Sigmoid colon (tissue), 6 donors: ENCODE measurements at regions not wholly inside any gene's neighbourhood (a gene's known extent, or its start where the extent isn't known, plus 50 kb on each side); places are given as distances from the start of the nearest gene placed in this dataset.

Experiments used
- DNase-seq: peaks from one replicate; pipeline ENCODE4 v3.0.0-alpha.2; 2019
- H3K27ac ChIP-seq, 4 donors: fragments of 200-600 bp; sonication (generic); one replicate each; pipeline ENCODE4 v1.5.1; 2016 to 2019; ENCODE audit warnings: mild to moderate bottlenecking in 1 of 4
- H3K27me3 ChIP-seq, 3 donors: fragments of 200-600 bp; sonication (generic); one replicate each; pipeline ENCODE4 v1.5.1; 2019; ENCODE audit warnings: mild to moderate bottlenecking in 1 of 3
- H3K36me3 ChIP-seq, 4 donors: fragments of 200-600 bp; sonication (generic); one replicate each; pipeline ENCODE4 v1.5.1; 2016 to 2019
- H3K4me1 ChIP-seq, 4 donors: fragments of 200-600 bp; sonication (generic); one replicate each; pipeline ENCODE4 v1.5.1; 2017 to 2019
- H3K4me3 ChIP-seq, 4 donors: fragments of 200-600 bp; sonication (generic); one replicate each; pipeline ENCODE4 v1.5.1; 2017 to 2019; ENCODE audit warnings: mild to moderate bottlenecking in 2 of 4, moderate library complexity in 1 of 4
- H3K9me3 ChIP-seq, 4 donors: fragments of 200-600 bp in 3 of 4; sonication (generic) in 3 of 4; one replicate each; pipeline versions ENCODE4 v1.5.1 to v1.6.1; 2013 to 2019
- CTCF ChIP-seq, 4 experiments: fragments of 450-650 bp in 3 of 4; fragments of 200-600 bp in 1 of 4; IDR thresholded peaks; one replicate each; pipeline ENCODE4 v1.5.1; 2016 to 2019; ENCODE audit warnings: antibody characterized with exemption in 4 of 4, mild to moderate bottlenecking in 3 of 4, moderate library complexity in 2 of 4
- EP300 ChIP-seq, 4 donors: sonication (generic); formaldehyde crosslinking; IDR thresholded peaks; one replicate each; pipeline ENCODE4 v1.6.1; 2017; ENCODE audit warnings: antibody characterized with exemption in 4 of 4
- POLR2A ChIP-seq, 2 donors: fragments of 450-650 bp; IDR thresholded peaks; one replicate each; pipeline ENCODE4 v1.6.1; 2016; ENCODE audit warnings: antibody characterized with exemption in 2 of 2, mild to moderate bottlenecking in 2 of 2, moderate library complexity in 2 of 2
- POLR2AphosphoS5 ChIP-seq, 4 donors: sonication (generic); formaldehyde crosslinking; IDR thresholded peaks; one replicate each; pipeline ENCODE4 v1.6.1; 2017; ENCODE audit warnings: antibody characterized with exemption in 4 of 4
- WGBS, 2 donors: extraction: QIAGEN DNeasy Blood & Tissue Kit; methylation state at CpG; one replicate each; pipeline ENCODE4 v1.1.7; 2013; 5-methylcytosine and 5-hydroxymethylcytosine counted together
- intact Hi-C: fragments of 100-400 bp; cut with DNase I; formaldehyde crosslinking; loops from one replicate; pipeline ENCODE4 v1.15.1; 2023
- donor health status: healthy with polysubstance abuse.
- donor health status: healthy.

- WGBS, 2 donors = 91 to 96% methylated on average over 2 of the region's 2 CpGs
- Histone ChIP-seq H3K27ac (no peak overlapping the region), H3K27me3 (no peaks in the 10 kb centered on the region), H3K4me1 (peaks cover 0 to 8% (median 0%) of the 10 kb centered on the region in 4 donors), H3K4me3 (no peak overlapping the region), H3K9me3 (peaks cover 0 to 5% (median 0%) of the 10 kb centered on the region in 4 donors), H3K36me3 (no peaks in the 10 kb centered on the region)
- no peak for DNase-seq
- intact Hi-C loops = no loop called here
- TF ChIP-seq EP300 (IDR thresholded peaks at IDR 0.05) (no peak), POLR2AphosphoS5 (IDR thresholded peaks at IDR 0.05) (no peak), POLR2A (IDR thresholded peaks at IDR 0.05) (no peak), CTCF (IDR thresholded peaks at IDR 0.05) (no peak)
Measured at GRCh38 chr10:6364283-6364682, 161.6 kb downstream of the PFKFB3 start.

GRCh38 chr10:6364893-6365292 is 162.2 kb downstream of the PFKFB3 start:
- DNase-seq = no peak
- peaks cover 0 to 5% (median 0%) of the 10 kb centered on the region in 4 donors for H3K9me3 ChIP-seq
- 74 to 81% methylated on average over 3 of the region's 3 CpGs for WGBS, 2 donors
- intact Hi-C loops = no loop called here
- H3K4me3 ChIP-seq = no peak overlapping the region
- TF ChIP-seq CTCF (IDR thresholded peaks at IDR 0.05) (no peak), POLR2A (IDR thresholded peaks at IDR 0.05) (no peak), EP300 (IDR thresholded peaks at IDR 0.05) (no peak), POLR2AphosphoS5 (IDR thresholded peaks at IDR 0.05) (no peak)
- peaks cover 0 to 8% (median 0%) of the 10 kb centered on the region in 4 donors for H3K4me1 ChIP-seq
- no peaks in the 10 kb centered on the region for H3K27me3 ChIP-seq
- no peaks in the 10 kb centered on the region for H3K36me3 ChIP-seq
- no peak overlapping the region for H3K27ac ChIP-seq

- Histone ChIP-seq H3K36me3 (no peaks in the 10 kb centered on the region), H3K9me3 (peaks cover 0 to 5% (median 0%) of the 10 kb centered on the region in 4 donors), H3K27me3 (no peaks in the 10 kb centered on the region), H3K27ac (no peak overlapping the region), H3K4me3 (no peak overlapping the region), H3K4me1 (peaks cover 0 to 8% (median 0%) of the 10 kb centered on the region in 4 donors)
- TF ChIP-seq CTCF (IDR thresholded peaks at IDR 0.05) (no peak), POLR2AphosphoS5 (IDR thresholded peaks at IDR 0.05) (no peak), POLR2A (IDR thresholded peaks at IDR 0.05) (no peak), EP300 (IDR thresholded peaks at IDR 0.05) (no peak)
- no peak for DNase-seq
- 83 to 87% methylated on average over 4 of the region's 4 CpGs for WGBS, 2 donors
- intact Hi-C loops = no loop called here
Measured at GRCh38 chr10:6365384-6365783, 162.7 kb downstream of the PFKFB3 start.
